Keratinocyte (primary cell): ENCODE measurements at regions not wholly inside any gene's neighbourhood (a gene's known extent, or its start where the extent isn't known, plus 50 kb on each side); places are given as distances from the start of the nearest gene placed in this dataset.

Experiments used
- EZH2 ChIP-seq: IDR thresholded peaks from one replicate; pipeline ENCODE4 v1.6.1; 2012; ENCODE audit warnings: inconsistent platforms, mild to moderate bottlenecking, low read length, moderate library complexity
- TF ChIP-seq, protein P1 (sequence below), 3 experiments: IDR thresholded peaks in 1 of 3; conservative IDR thresholded peaks in 1 of 3; optimal IDR thresholded peaks in 1 of 3; 2 replicates in 2 of 3; 3 replicates in 1 of 3; pipeline versions ENCODE3 to v1.5.1; 2011; ENCODE audit warnings: low read length in 3 of 3, mild to moderate bottlenecking in 3 of 3, moderate library complexity in 2 of 3, control low read depth in 1 of 3, inconsistent platforms in 1 of 3; ENCODE audit not compliant: insufficient read depth in 2 of 3; ENCODE audit errors: extremely low read depth in 1 of 3

DNA sequence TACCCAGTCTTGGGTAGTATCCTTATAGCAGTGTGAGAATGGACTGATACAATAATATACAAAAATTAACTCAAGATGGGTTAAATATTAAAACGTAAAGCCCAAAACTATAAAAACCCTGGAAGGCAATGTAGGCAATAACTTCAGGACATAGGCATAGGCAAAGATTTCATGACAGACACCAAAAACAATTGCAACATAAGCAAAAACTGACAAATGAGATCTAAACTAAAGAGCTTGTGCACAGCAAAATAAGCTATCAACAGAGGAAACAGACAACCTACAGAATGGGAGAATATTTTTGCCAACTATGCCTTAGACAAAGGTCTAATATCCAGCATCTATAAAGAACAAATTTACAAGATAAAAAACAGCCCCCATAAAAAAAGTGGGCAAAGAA lies 204.8 kb upstream of the CCDC54 start:
- TF ChIP-seq, protein P1, sequence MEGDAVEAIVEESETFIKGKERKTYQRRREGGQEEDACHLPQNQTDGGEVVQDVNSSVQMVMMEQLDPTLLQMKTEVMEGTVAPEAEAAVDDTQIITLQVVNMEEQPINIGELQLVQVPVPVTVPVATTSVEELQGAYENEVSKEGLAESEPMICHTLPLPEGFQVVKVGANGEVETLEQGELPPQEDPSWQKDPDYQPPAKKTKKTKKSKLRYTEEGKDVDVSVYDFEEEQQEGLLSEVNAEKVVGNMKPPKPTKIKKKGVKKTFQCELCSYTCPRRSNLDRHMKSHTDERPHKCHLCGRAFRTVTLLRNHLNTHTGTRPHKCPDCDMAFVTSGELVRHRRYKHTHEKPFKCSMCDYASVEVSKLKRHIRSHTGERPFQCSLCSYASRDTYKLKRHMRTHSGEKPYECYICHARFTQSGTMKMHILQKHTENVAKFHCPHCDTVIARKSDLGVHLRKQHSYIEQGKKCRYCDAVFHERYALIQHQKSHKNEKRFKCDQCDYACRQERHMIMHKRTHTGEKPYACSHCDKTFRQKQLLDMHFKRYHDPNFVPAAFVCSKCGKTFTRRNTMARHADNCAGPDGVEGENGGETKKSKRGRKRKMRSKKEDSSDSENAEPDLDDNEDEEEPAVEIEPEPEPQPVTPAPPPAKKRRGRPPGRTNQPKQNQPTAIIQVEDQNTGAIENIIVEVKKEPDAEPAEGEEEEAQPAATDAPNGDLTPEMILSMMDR (optimal IDR thresholded peaks at IDR 0.05 in 1 of 3, IDR thresholded peaks at IDR 0.05 in 1 of 3, conservative IDR thresholded peaks at IDR 0.05 in 1 of 3; ENCODE audit: extremely low read depth in 1 of 3, insufficient read depth in 2 of 3, low read length in 3 of 3): no peak
- no peak for TF ChIP-seq EZH2
